GM12892 (cell line): ENCODE measurements at regions not wholly inside any gene's neighbourhood (a gene's known extent, or its start where the extent isn't known, plus 50 kb on each side); places are given as distances from the start of the nearest gene placed in this dataset.

ENCODE experiments used
- DNase-seq: peaks from one replicate; pipeline ENCODE4 v3.0.0; 2011; ENCODE audit not compliant: insufficient read length
- FAIRE-seq: peaks from 2 replicates; lab custom pipeline; 2011; peaks lifted over from hg19 to GRCh38; lab: Jason Lieb, UNC
- POLR2A ChIP-seq: IDR thresholded peaks from 2 replicates; pipeline ENCODE4 v1.6.1; 2011; ENCODE audit warnings: low read depth, low read length, control low read depth
- POLR2AphosphoS5 ChIP-seq: IDR thresholded peaks from 2 replicates; pipeline ENCODE4 v1.6.1; 2011; ENCODE audit warnings: low read depth, low read length, control low read depth
- TAF1 ChIP-seq: IDR thresholded peaks from 2 replicates; pipeline ENCODE4 v1.6.1; 2011; ENCODE audit warnings: low read depth, mild to moderate bottlenecking, control low read depth, low read length, borderline replicate concordance

GRCh38 chr6:90412538-90413369 is 116.1 kb upstream of the BACH2 start:
- FAIRE-seq = no peak

GRCh38 chr6:90411292-90411781 is 114.7 kb upstream of the BACH2 start:
- peak; percentile 37 for DNase-seq
- peak; percentile 92 for FAIRE-seq
- no peak for TF ChIP-seq POLR2A
- peak; percentile 38; the same call in 1 of the 2 replicates for TF ChIP-seq POLR2AphosphoS5
- TF ChIP-seq TAF1 = no peak

More at GRCh38 chr6:90412538-90413369, 116.1 kb upstream of the BACH2 start:
- no peak for DNase-seq
- TF ChIP-seq TAF1 (no peak), POLR2AphosphoS5 (no peak), POLR2A (no peak)

GRCh38 chr6:90409700-90410099 is 113.1 kb upstream of the BACH2 start:
- TF ChIP-seq POLR2A (no peak), POLR2AphosphoS5 (no peak), TAF1 (no peak)
- no peak for FAIRE-seq
- no peak for DNase-seq

GRCh38 chr6:90406957-90407356 is 110.3 kb upstream of the BACH2 start:
- TF ChIP-seq POLR2A (no peak), TAF1 (no peak), POLR2AphosphoS5 (no peak)
- no peak for DNase-seq
- FAIRE-seq = no peak

GRCh38 chr6:90406142-90406794 is 109.6 kb upstream of the BACH2 start:
- FAIRE-seq = no peak

GRCh38 chr6:90403489-90404381 is 107.1 kb upstream of the BACH2 start:
- no peak for TF ChIP-seq POLR2AphosphoS5
- TF ChIP-seq POLR2A = no peak
- no peak for TF ChIP-seq TAF1
- no peak for DNase-seq
- no peak for FAIRE-seq

More at GRCh38 chr6:90406142-90406794, 109.6 kb upstream of the BACH2 start:
- TF ChIP-seq POLR2AphosphoS5 (no peak), TAF1 (no peak), POLR2A (no peak)
- DNase-seq = no peak

GRCh38 chr6:90402831-90403192 is 106.2 kb upstream of the BACH2 start:
- DNase-seq (no peak), FAIRE-seq (no peak)
- TF ChIP-seq TAF1 = no peak
- TF ChIP-seq POLR2AphosphoS5 = no peak
- TF ChIP-seq POLR2A = no peak

- FAIRE-seq = no peak
Observed at GRCh38 chr6:90401933-90402830, 105.5 kb upstream of the BACH2 start.

GRCh38 chr6:90399970-90400369 is 103.3 kb upstream of the BACH2 start:
- no peak for FAIRE-seq
- TF ChIP-seq POLR2A = no peak
- no peak for TF ChIP-seq TAF1
- TF ChIP-seq POLR2AphosphoS5 = no peak
- no peak for DNase-seq

More at GRCh38 chr6:90401933-90402830, 105.5 kb upstream of the BACH2 start:
- TF ChIP-seq TAF1 (no peak), POLR2A (no peak), POLR2AphosphoS5 (no peak)
- DNase-seq = no peak

GRCh38 chr6:90397929-90398674 is 101.5 kb upstream of the BACH2 start:
- no peak for FAIRE-seq
- DNase-seq = no peak
- no peak for TF ChIP-seq POLR2A
- TF ChIP-seq POLR2AphosphoS5 = no peak
- TF ChIP-seq TAF1 = no peak
